ENCODE measurements at regions not wholly inside any gene's neighbourhood (a gene's known extent, or its start where the extent isn't known, plus 50 kb on each side); places are given as distances from the start of the nearest gene placed in this dataset.
"Not testable (repeated sequence)": the region's sequence is repeated elsewhere in the genome, so short reads cannot be mapped to it uniquely, and the experiment has no call there.

DNA sequence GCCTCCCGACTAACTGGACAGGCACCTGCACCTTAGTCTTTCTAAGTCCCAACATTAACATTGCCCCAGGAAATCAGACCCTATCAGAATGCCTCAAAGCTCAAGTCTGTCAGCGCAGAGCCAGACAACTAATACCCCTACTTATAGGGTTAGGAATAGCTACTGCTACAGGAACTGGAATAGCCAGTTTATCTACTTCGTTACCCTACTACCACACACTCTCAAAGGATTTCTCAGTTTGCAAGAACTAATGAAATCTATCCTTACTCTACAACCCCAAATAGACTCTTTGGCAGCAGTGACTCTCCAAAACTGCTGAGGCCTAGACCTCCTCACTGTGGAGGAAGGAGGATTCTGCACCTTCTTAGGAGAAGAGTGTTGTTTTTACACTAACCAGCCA, 88.5 kb downstream of the COPRS start:
- not testable (repeated sequence) for TF ChIP-seq SP1 (IDR thresholded peaks at IDR 0.05); FOXM1 (IDR thresholded peaks at IDR 0.05; ENCODE audit: borderline replicate concordance); SUZ12 (IDR thresholded peaks at IDR 0.05); FOXA1 (IDR thresholded peaks at IDR 0.05); L3MBTL2 (conservative IDR thresholded peaks at IDR 0.05); ELF4 (IDR thresholded peaks at IDR 0.05)

All from HEK293T (cell line).